ENCODE measurements at regions not wholly inside any gene's neighbourhood (a gene's known extent, or its start where the extent isn't known, plus 50 kb on each side); places are given as distances from the start of the nearest gene placed in this dataset.
"Not testable (repeated sequence)": the region's sequence is repeated elsewhere in the genome, so short reads cannot be mapped to it uniquely, and the experiment has no call there.

DNA sequence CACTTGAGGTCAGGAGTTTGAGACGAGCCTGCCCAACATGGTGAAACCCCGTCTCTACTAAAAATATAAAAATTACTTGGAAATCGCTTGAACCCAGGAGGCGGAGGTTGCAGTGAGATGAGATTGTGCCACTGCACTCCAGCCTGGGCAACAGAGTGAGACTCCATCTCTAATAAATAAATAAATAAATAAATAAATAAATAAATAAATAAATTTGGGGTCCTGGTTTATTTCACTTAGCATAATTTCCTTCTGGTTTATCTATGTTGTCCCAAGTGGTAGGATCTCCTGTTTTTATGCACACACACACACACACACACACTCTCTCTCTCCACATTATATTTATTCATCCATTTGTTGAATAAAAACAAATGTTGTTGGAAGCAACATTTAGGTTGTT lies 58.4 kb upstream of the HAND1 start:
- not testable (repeated sequence) for TF ChIP-seq POLR2AphosphoS5, POLR2A, TAF1, POU2F2, SPI1 (IDR thresholded peaks at IDR 0.05; ENCODE audit: low read depth, low read length)
